ENCODE measurements at regions not wholly inside any gene's neighbourhood (a gene's known extent, or its start where the extent isn't known, plus 50 kb on each side); places are given as distances from the start of the nearest gene placed in this dataset.

DNA sequence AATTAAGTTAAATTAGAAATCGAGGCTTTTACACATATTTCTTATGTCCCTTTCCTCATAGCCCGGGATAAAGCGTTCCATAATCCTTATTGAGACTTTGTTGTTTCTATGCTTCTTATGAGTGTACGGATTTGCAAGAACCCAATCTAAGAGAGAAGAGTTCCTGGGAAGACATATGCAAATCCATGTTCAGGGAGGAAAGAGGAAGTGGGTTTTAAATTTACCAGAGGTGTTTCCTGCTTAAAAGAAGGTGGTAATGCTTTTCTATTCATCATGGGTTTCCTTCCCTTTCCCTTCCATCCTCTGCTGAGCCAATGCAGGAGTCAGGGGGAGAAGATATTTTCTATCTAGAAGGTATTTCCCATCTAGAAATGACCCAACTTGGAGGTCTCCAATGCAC, 345.8 kb downstream of the ZNF516 start:
- H3K36me3 ChIP-seq (ENCODE audit: control insufficient read depth, insufficient read depth, low read length), result no peaks in the 10 kb centered on the region
- TF ChIP-seq, protein P1, sequence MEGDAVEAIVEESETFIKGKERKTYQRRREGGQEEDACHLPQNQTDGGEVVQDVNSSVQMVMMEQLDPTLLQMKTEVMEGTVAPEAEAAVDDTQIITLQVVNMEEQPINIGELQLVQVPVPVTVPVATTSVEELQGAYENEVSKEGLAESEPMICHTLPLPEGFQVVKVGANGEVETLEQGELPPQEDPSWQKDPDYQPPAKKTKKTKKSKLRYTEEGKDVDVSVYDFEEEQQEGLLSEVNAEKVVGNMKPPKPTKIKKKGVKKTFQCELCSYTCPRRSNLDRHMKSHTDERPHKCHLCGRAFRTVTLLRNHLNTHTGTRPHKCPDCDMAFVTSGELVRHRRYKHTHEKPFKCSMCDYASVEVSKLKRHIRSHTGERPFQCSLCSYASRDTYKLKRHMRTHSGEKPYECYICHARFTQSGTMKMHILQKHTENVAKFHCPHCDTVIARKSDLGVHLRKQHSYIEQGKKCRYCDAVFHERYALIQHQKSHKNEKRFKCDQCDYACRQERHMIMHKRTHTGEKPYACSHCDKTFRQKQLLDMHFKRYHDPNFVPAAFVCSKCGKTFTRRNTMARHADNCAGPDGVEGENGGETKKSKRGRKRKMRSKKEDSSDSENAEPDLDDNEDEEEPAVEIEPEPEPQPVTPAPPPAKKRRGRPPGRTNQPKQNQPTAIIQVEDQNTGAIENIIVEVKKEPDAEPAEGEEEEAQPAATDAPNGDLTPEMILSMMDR (conservative IDR thresholded peaks at IDR 0.05 in 1 of 2, IDR thresholded peaks at IDR 0.05 in 1 of 2; ENCODE audit: low read depth in 1 of 2, low read length in 2 of 2), result no peak
- no peak for TF ChIP-seq EZH2 (IDR thresholded peaks at IDR 0.05; ENCODE audit: low read length, missing control alignments)
- H3K4me2 ChIP-seq (ENCODE audit: extremely low read depth, insufficient read depth, low read length), result no peak overlapping the region
- H4K20me1 ChIP-seq (ENCODE audit: control insufficient read depth, extremely low read depth, insufficient read depth, low read length), result no peaks in the 10 kb centered on the region
- H2AFZ ChIP-seq (ENCODE audit: low read length), result no peak overlapping the region
- H3K27ac ChIP-seq (ENCODE audit: insufficient read depth, low read length), result no peak overlapping the region
- no peak overlapping the region for H3K4me3 ChIP-seq (replicated peaks in 1 of 4; ENCODE audit: control extremely low read depth in 1 of 4, insufficient read depth in 1 of 4, low read depth in 3 of 4, low read length in 4 of 4)
- H3K27me3 ChIP-seq (ENCODE audit: control insufficient read depth, insufficient read depth, low read length), result no peaks in the 10 kb centered on the region
- DNase-seq (ENCODE audit: low read depth in 2 of 2), result no peak
- no peaks in the 10 kb centered on the region for H3K79me2 ChIP-seq (ENCODE audit: control insufficient read depth, insufficient read depth, low read length)
- H3K9ac ChIP-seq (ENCODE audit: insufficient read depth, low read length), result no peak overlapping the region
- no peaks in the 10 kb centered on the region for H3K4me1 ChIP-seq (ENCODE audit: control insufficient read depth, extremely low read depth, insufficient read depth, low read length)
- H3K9me3 ChIP-seq (ENCODE audit: control insufficient read depth, insufficient read depth, low read depth, low read length), result no peaks in the 10 kb centered on the region

DNA sequence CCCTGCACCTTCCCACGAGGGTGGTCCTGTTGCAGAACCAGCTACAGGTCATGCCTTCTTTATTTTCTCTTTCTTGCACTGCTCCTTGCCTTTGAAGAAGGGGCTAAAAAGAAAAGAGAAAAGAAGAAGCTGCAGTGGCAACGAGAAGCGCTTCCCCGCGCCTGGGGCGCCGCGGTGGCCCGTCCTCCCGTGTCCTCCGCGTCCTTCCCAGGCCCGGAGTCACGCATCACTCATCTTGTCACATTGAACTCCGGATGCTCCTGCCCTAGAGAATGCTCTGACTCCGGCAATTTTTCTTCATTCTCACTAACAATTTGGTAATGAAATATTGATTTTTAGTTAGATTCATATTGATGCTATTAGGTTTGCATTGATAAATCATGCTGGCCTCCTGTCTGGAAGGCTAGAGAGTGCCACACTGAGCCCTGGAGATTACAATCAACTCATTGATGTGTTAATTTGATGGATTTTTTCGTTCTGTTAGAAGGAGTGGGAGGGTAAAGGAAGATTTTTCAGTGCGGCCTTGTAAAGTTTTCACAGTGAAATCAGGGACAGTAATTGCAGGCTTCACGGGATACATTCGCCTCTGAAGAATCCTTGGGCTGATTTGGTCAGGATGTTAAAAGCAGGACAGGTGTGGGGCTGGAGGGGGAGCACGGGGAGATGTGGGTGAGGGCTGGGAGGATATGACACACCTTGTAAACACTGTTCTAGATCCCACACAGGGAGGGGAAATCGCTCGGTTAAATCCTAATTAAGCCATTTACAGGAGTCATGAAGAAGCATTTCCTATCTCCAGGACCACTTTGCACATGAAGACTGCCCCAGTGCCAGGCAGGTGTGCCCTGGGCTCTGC, 349.3 kb downstream of the ZNF516 start:
- Histone ChIP-seq H3K36me3 (ENCODE audit: control insufficient read depth, insufficient read depth, low read length) (no peaks in the 10 kb centered on the region), H4K20me1 (ENCODE audit: control insufficient read depth, extremely low read depth, insufficient read depth, low read length) (no peaks in the 10 kb centered on the region), H3K27ac (ENCODE audit: insufficient read depth, low read length) (no peak overlapping the region), H3K9me3 (ENCODE audit: control insufficient read depth, insufficient read depth, low read depth, low read length) (no peaks in the 10 kb centered on the region), H3K4me1 (ENCODE audit: control insufficient read depth, extremely low read depth, insufficient read depth, low read length) (no peaks in the 10 kb centered on the region), H3K79me2 (ENCODE audit: control insufficient read depth, insufficient read depth, low read length) (no peaks in the 10 kb centered on the region), H2AFZ (ENCODE audit: low read length) (no peak overlapping the region), H3K9ac (ENCODE audit: insufficient read depth, low read length) (no peak overlapping the region), H3K4me3 (replicated peaks in 1 of 4; ENCODE audit: control extremely low read depth in 1 of 4, insufficient read depth in 1 of 4, low read depth in 3 of 4, low read length in 4 of 4) (no peak overlapping the region), H3K4me2 (ENCODE audit: extremely low read depth, insufficient read depth, low read length) (no peak overlapping the region), H3K27me3 (ENCODE audit: control insufficient read depth, insufficient read depth, low read length) (no peaks in the 10 kb centered on the region)
- no peak for DNase-seq (ENCODE audit: low read depth in 2 of 2)
- no peak for TF ChIP-seq EZH2 (IDR thresholded peaks at IDR 0.05; ENCODE audit: low read length, missing control alignments)
- TF ChIP-seq, protein P1 (conservative IDR thresholded peaks at IDR 0.05 in 1 of 2, IDR thresholded peaks at IDR 0.05 in 1 of 2; ENCODE audit: low read depth in 1 of 2, low read length in 2 of 2), result no peak

DNA sequence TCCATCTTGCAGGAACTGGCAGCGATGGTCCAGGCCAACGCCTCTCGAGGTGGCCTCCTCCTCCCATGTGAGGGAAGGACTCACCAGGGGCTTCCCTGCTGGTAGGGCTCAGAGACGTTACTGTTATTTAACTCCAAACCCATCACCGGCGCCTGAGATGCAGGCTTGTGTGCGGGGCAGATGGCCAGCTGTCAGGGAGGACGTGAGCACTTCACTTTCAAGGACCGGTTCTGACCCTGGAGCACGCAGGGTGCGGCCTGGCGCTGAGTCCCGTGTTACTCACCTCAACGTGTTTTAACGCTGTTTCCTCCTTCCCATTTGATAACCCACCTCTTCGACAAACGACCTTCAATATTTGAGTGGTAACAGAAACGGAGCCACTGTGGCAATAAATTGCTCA, 350.2 kb downstream of the ZNF516 start:
- Histone ChIP-seq H3K4me1 (ENCODE audit: control insufficient read depth, extremely low read depth, insufficient read depth, low read length) (no peaks in the 10 kb centered on the region), H3K4me3 (replicated peaks in 1 of 4; ENCODE audit: control extremely low read depth in 1 of 4, insufficient read depth in 1 of 4, low read depth in 3 of 4, low read length in 4 of 4) (no peak overlapping the region), H2AFZ (ENCODE audit: low read length) (no peak overlapping the region), H3K4me2 (ENCODE audit: extremely low read depth, insufficient read depth, low read length) (no peak overlapping the region), H3K27ac (ENCODE audit: insufficient read depth, low read length) (no peak overlapping the region), H3K27me3 (ENCODE audit: control insufficient read depth, insufficient read depth, low read length) (no peaks in the 10 kb centered on the region), H4K20me1 (ENCODE audit: control insufficient read depth, extremely low read depth, insufficient read depth, low read length) (no peaks in the 10 kb centered on the region), H3K9ac (ENCODE audit: insufficient read depth, low read length) (no peak overlapping the region), H3K9me3 (ENCODE audit: control insufficient read depth, insufficient read depth, low read depth, low read length) (no peaks in the 10 kb centered on the region), H3K79me2 (ENCODE audit: control insufficient read depth, insufficient read depth, low read length) (no peaks in the 10 kb centered on the region), H3K36me3 (ENCODE audit: control insufficient read depth, insufficient read depth, low read length) (no peaks in the 10 kb centered on the region)
- TF ChIP-seq EZH2 (IDR thresholded peaks at IDR 0.05; ENCODE audit: low read length, missing control alignments), result no peak
- TF ChIP-seq, protein P1 (conservative IDR thresholded peaks at IDR 0.05 in 1 of 2, IDR thresholded peaks at IDR 0.05 in 1 of 2; ENCODE audit: low read depth in 1 of 2, low read length in 2 of 2), result no peak
- no peak for DNase-seq (ENCODE audit: low read depth in 2 of 2)

Data from fibroblast of lung (primary cell).